CD14-positive monocyte (primary cell): ENCODE measurements at regions not wholly inside any gene's neighbourhood (a gene's known extent, or its start where the extent isn't known, plus 50 kb on each side); places are given as distances from the start of the nearest gene placed in this dataset.

Source experiments
- DNase-seq, 3 donors: peaks; one replicate each; pipeline ENCODE4 v3.0.0-alpha.2; 2011 to 2022
- H2AFZ ChIP-seq: 2 replicates; pipeline ENCODE4 v1.6.0; 2012; ENCODE audit warnings: mild to moderate bottlenecking, low read depth, low read length, inconsistent platforms; ENCODE audit not compliant: insufficient read depth, poor library complexity, severe bottlenecking
- H3K27ac ChIP-seq, 2 donors: 1 replicate in 1 of 2; 2 replicates in 1 of 2; pipeline ENCODE4 v1.5.1; 2012 to 2013; ENCODE audit warnings: low read length in 2 of 2, control low read depth in 1 of 2, inconsistent platforms in 1 of 2, low read depth in 1 of 2, mild to moderate bottlenecking in 1 of 2
- H3K27me3 ChIP-seq, 2 donors: one replicate each; pipeline versions ENCODE4 v1.6.0 to v1.6.1; 2011 to 2013; ENCODE audit warnings: low read length in 2 of 2; ENCODE audit not compliant: control insufficient read depth in 2 of 2, insufficient read depth in 2 of 2
- H3K36me3 ChIP-seq, 2 donors: replicated peaks in 1 of 2; 1 replicate in 1 of 2; 2 replicates in 1 of 2; pipeline versions ENCODE4 v1.5.1 to v1.6.1; 2012 to 2013; ENCODE audit warnings: low read length in 2 of 2, control low read depth in 1 of 2, inconsistent platforms in 1 of 2, mild to moderate bottlenecking in 1 of 2; ENCODE audit not compliant: insufficient read depth in 2 of 2, control insufficient read depth in 1 of 2
- H3K4me1 ChIP-seq, 2 donors: 1 replicate in 1 of 2; 2 replicates in 1 of 2; pipeline versions ENCODE4 v1.5.1 to v1.6.1; 2012 to 2013; ENCODE audit warnings: low read length in 2 of 2, control low read depth in 1 of 2, inconsistent platforms in 1 of 2, mild to moderate bottlenecking in 1 of 2, moderate library complexity in 1 of 2; ENCODE audit not compliant: insufficient read depth in 2 of 2, control insufficient read depth in 1 of 2
- H3K4me2 ChIP-seq: replicated peaks from 2 replicates; pipeline ENCODE3; 2012; ENCODE audit warnings: low read length, moderate library complexity, mild to moderate bottlenecking; ENCODE audit not compliant: poor library complexity, severe bottlenecking; ENCODE audit errors: extremely low read depth
- H3K4me3 ChIP-seq, 3 experiments: fragments of 200-600 bp in 1 of 3; sonication (generic) in 1 of 3; replicated peaks in 1 of 3; 1 replicate in 2 of 3; 2 replicates in 1 of 3; pipeline ENCODE4 v1.5.1; 2011 to 2013; ENCODE audit warnings: low read length in 3 of 3, mild to moderate bottlenecking in 3 of 3, control low read depth in 2 of 3, low read depth in 2 of 3, inconsistent platforms in 1 of 3, moderate library complexity in 1 of 3
- H3K79me2 ChIP-seq: 2 replicates; pipeline ENCODE4 v1.6.0; 2012; ENCODE audit warnings: mild to moderate bottlenecking, control low read depth, inconsistent platforms, low read length, moderate library complexity; ENCODE audit not compliant: insufficient read depth
- H3K9ac ChIP-seq: 2 replicates; pipeline ENCODE4 v1.6.0; 2017; ENCODE audit warnings: low read length, mild to moderate bottlenecking; ENCODE audit not compliant: insufficient read depth, poor library complexity, severe bottlenecking
- H3K9me3 ChIP-seq, 2 donors: replicated peaks in 1 of 2; 1 replicate in 1 of 2; 2 replicates in 1 of 2; pipeline versions ENCODE4 v1.5.1 to v1.6.1; 2012 to 2013; ENCODE audit warnings: low read length in 2 of 2, control low read depth in 1 of 2; ENCODE audit not compliant: control insufficient read depth in 1 of 2, insufficient read depth in 1 of 2
- H4K20me1 ChIP-seq: 2 replicates; pipeline ENCODE4 v1.6.0; 2012; ENCODE audit warnings: mild to moderate bottlenecking, low read length, control low read depth, moderate library complexity; ENCODE audit not compliant: insufficient read depth
- H3K27ac Mint-ChIP-seq, 7 donors: one replicate each; pipeline ENCODE4 v1.8.0; 2020; ENCODE audit warnings: mild to moderate bottlenecking in 7 of 7, mixed read lengths in 7 of 7, moderate library complexity in 6 of 7, inconsistent platforms in 2 of 7
- H3K27me3 Mint-ChIP-seq, 3 donors: one replicate each; pipeline ENCODE4 v1.8.0; 2021 to 2022; ENCODE audit warnings: low read depth in 3 of 3, mild to moderate bottlenecking in 3 of 3, mixed read lengths in 3 of 3, moderate library complexity in 3 of 3, inconsistent platforms in 1 of 3
- H3K36me3 Mint-ChIP-seq, 2 donors: one replicate each; pipeline ENCODE4 v1.8.0; 2020; ENCODE audit warnings: mixed read lengths in 2 of 2, inconsistent platforms in 1 of 2, mild to moderate bottlenecking in 1 of 2
- H3K4me1 Mint-ChIP-seq: one replicate; pipeline ENCODE4 v1.8.0; 2020; ENCODE audit warnings: mild to moderate bottlenecking, mixed read lengths
- H3K4me3 Mint-ChIP-seq, 2 donors: one replicate each; pipeline ENCODE4 v1.8.0; 2020; ENCODE audit warnings: mild to moderate bottlenecking in 2 of 2, mixed read lengths in 2 of 2, moderate library complexity in 1 of 2
- H3K9me3 Mint-ChIP-seq, 7 donors: one replicate each; pipeline ENCODE4 v1.8.0; 2020 to 2022; ENCODE audit warnings: mixed read lengths in 7 of 7, mild to moderate bottlenecking in 6 of 7, moderate library complexity in 6 of 7, inconsistent platforms in 2 of 7
- WGBS: methylation state at CpG from one replicate; pipeline ENCODE4 v1.1.5; 2013; ENCODE audit warnings: missing lambda C conversion rate; ENCODE audit not compliant: insufficient coverage; 5-methylcytosine and 5-hydroxymethylcytosine counted together
- intact Hi-C, 2 donors: fragments of 100-400 bp; cut with micrococcal nuclease; formaldehyde crosslinking; loops; one replicate each; pipeline versions ENCODE4 v1.15.0 to v1.15.1; 2023
- TF ChIP-seq, protein P1 (sequence below): fragments of 200-600 bp; IDR thresholded peaks from one replicate; pipeline ENCODE4 v1.8.0; 2022; ENCODE audit warnings: antibody characterized with exemption, mild to moderate bottlenecking

DNA sequence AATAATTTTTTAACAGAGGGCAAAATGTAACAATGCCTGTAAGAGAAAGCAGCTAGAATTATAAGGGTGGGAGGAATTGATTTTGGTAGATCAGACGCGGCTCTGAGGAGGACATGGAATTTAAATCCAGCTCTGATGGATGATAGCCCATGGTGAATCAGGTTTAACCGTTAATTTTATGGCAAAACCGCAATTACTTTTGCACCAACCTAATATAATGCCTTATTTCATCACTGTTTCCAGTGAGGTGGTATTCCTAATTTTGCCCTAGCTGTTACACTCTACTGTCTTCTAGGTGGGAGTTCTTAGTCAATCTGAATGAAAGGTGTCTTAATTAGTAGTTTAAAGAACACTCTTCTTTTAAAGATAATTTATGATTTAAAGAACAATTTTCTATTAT, 198.3 kb upstream of the SMLR1 start:
- no CpG with 5 or more reads among the region's 4 CpGs for WGBS
- H3K4me3 ChIP-seq, result no peak overlapping the region
- intact Hi-C loops, result no loop called here
- H3K9me3 ChIP-seq, result no peaks in the 10 kb centered on the region
- H3K27ac Mint-ChIP-seq, result no peak overlapping the region
- H3K4me1 ChIP-seq, result no peaks in the 10 kb centered on the region
- H3K9me3 Mint-ChIP-seq, result peaks cover 0 to 4% (median 0%) of the 10 kb centered on the region in 7 donors
- H3K27me3 Mint-ChIP-seq, result no peaks in the 10 kb centered on the region
- H2AFZ ChIP-seq, result no peak overlapping the region
- H3K27ac ChIP-seq, result no peak overlapping the region
- no peaks in the 10 kb centered on the region for H3K4me1 Mint-ChIP-seq
- H3K36me3 Mint-ChIP-seq, result no peaks in the 10 kb centered on the region
- H3K27me3 ChIP-seq, result no peaks in the 10 kb centered on the region
- H3K4me3 Mint-ChIP-seq, result no peak overlapping the region
- TF ChIP-seq, protein P1, sequence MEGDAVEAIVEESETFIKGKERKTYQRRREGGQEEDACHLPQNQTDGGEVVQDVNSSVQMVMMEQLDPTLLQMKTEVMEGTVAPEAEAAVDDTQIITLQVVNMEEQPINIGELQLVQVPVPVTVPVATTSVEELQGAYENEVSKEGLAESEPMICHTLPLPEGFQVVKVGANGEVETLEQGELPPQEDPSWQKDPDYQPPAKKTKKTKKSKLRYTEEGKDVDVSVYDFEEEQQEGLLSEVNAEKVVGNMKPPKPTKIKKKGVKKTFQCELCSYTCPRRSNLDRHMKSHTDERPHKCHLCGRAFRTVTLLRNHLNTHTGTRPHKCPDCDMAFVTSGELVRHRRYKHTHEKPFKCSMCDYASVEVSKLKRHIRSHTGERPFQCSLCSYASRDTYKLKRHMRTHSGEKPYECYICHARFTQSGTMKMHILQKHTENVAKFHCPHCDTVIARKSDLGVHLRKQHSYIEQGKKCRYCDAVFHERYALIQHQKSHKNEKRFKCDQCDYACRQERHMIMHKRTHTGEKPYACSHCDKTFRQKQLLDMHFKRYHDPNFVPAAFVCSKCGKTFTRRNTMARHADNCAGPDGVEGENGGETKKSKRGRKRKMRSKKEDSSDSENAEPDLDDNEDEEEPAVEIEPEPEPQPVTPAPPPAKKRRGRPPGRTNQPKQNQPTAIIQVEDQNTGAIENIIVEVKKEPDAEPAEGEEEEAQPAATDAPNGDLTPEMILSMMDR, result no peak
- no peak overlapping the region for H3K9ac ChIP-seq
- no peaks in the 10 kb centered on the region for H3K36me3 ChIP-seq
- DNase-seq, result no peak
- no peaks in the 10 kb centered on the region for H3K79me2 ChIP-seq
- no peaks in the 10 kb centered on the region for H4K20me1 ChIP-seq
- H3K4me2 ChIP-seq, result no peak overlapping the region

DNA sequence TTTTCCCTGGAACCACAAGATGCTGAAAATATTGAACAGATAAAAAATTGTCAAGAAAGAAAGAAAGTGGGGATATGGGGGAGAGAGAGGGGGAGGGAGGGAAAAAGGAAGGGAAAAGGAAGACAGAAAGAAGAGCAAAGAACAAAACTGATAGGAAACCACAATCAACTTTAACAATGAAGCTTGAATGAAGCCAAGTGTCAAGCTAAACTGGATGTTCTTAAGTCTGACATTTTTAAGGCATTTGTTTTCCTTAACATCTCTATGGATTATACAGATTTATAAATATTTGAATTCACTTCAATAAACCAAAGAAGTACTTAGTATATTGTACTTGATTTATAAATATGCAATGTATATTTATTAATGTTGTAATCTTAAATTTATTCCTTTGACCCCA, 197.6 kb upstream of the SMLR1 start:
- peaks cover 0 to 4% (median 0%) of the 10 kb centered on the region in 7 donors for H3K9me3 Mint-ChIP-seq
- Histone ChIP-seq H3K36me3 (no peaks in the 10 kb centered on the region), H3K4me3 (no peak overlapping the region), H3K4me2 (no peak overlapping the region), H3K27me3 (no peaks in the 10 kb centered on the region), H4K20me1 (no peaks in the 10 kb centered on the region), H2AFZ (no peak overlapping the region), H3K27ac (no peak overlapping the region), H3K4me1 (no peaks in the 10 kb centered on the region), H3K9ac (no peak overlapping the region), H3K79me2 (no peaks in the 10 kb centered on the region), H3K9me3 (no peaks in the 10 kb centered on the region)
- intact Hi-C loops, result no loop called here
- no peak for DNase-seq
- TF ChIP-seq, protein P1, result no peak
- H3K27ac Mint-ChIP-seq, result no peak overlapping the region
- no peaks in the 10 kb centered on the region for H3K36me3 Mint-ChIP-seq
- H3K4me1 Mint-ChIP-seq, result no peaks in the 10 kb centered on the region
- H3K4me3 Mint-ChIP-seq, result no peak overlapping the region
- H3K27me3 Mint-ChIP-seq, result no peaks in the 10 kb centered on the region
